Esophagus squamous epithelium (tissue), 4 donors: ENCODE measurements at regions not wholly inside any gene's neighbourhood (a gene's known extent, or its start where the extent isn't known, plus 50 kb on each side); places are given as distances from the start of the nearest gene placed in this dataset.
"Not testable (repeated sequence)": the region's sequence is repeated elsewhere in the genome, so short reads cannot be mapped to it uniquely, and the experiment has no call there.

Experiments
- POLR2A ChIP-seq, 4 donors: fragments of 450-650 bp; IDR thresholded peaks; one replicate each; pipeline ENCODE4 v1.6.1; 2017; ENCODE audit warnings: antibody characterized with exemption in 4 of 4, mild to moderate bottlenecking in 4 of 4, moderate library complexity in 3 of 4
- TF ChIP-seq, protein P1 (sequence below), 6 experiments: fragments of 450-650 bp in 4 of 6; fragments of 200-600 bp in 2 of 6; sonication (generic) in 2 of 6; IDR thresholded peaks; one replicate each; pipeline ENCODE4 v1.5.1; 2016 to 2019; ENCODE audit warnings: antibody characterized with exemption in 6 of 6, mild to moderate bottlenecking in 4 of 6, moderate library complexity in 4 of 6

DNA sequence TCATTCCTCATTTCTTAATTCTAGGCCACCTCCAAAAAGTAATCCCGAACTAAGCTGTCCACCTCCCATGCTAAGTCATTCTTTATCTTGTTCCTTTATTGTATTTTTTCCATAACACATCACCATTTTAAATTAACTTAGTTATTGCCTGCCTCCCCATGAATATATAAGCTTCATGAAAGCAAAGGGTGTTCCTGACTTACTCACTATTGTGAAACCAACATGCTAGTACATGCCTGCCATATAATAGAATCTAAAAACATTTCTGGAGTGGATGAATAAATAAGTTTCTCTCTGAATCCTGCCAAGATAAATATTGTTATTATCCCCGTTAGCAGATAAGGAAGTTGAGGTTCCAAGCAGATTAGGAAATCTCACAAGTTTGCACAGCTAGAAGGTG, 232.1 kb downstream of the NPIPA8 start:
- TF ChIP-seq, protein P1, sequence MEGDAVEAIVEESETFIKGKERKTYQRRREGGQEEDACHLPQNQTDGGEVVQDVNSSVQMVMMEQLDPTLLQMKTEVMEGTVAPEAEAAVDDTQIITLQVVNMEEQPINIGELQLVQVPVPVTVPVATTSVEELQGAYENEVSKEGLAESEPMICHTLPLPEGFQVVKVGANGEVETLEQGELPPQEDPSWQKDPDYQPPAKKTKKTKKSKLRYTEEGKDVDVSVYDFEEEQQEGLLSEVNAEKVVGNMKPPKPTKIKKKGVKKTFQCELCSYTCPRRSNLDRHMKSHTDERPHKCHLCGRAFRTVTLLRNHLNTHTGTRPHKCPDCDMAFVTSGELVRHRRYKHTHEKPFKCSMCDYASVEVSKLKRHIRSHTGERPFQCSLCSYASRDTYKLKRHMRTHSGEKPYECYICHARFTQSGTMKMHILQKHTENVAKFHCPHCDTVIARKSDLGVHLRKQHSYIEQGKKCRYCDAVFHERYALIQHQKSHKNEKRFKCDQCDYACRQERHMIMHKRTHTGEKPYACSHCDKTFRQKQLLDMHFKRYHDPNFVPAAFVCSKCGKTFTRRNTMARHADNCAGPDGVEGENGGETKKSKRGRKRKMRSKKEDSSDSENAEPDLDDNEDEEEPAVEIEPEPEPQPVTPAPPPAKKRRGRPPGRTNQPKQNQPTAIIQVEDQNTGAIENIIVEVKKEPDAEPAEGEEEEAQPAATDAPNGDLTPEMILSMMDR (IDR thresholded peaks at IDR 0.05): not testable (repeated sequence)
- not testable (repeated sequence) for TF ChIP-seq POLR2A (IDR thresholded peaks at IDR 0.05)
